COLO668 (cell line): ENCODE measurements at regions not wholly inside any gene's neighbourhood (a gene's known extent, or its start where the extent isn't known, plus 50 kb on each side); places are given as distances from the start of the nearest gene placed in this dataset.
"Not testable (repeated sequence)": the region's sequence is repeated elsewhere in the genome, so short reads cannot be mapped to it uniquely, and the experiment has no call there.

Experiments used
- DNase-seq: peaks from one replicate; lab custom pipeline; 2025; ENCODE audit not compliant: unreplicated experiment; lab: John Stamatoyannopoulos, UW

GRCh38 chr16:49003992-49004391, 277.6 kb downstream of the CBLN1 start:
- no peak for DNase-seq

GRCh38 chr16:49003022-49003421, 278.6 kb downstream of the CBLN1 start:
- DNase-seq, result no peak

GRCh38 chr16:49000594-49000993, 281.0 kb downstream of the CBLN1 start:
- no peak for DNase-seq

GRCh38 chr16:48999508-48999907, 282.1 kb downstream of the CBLN1 start:
- DNase-seq, result no peak

- no peak for DNase-seq
Measured at GRCh38 chr16:48999044-48999443, 282.6 kb downstream of the CBLN1 start.

- no peak for DNase-seq
Measured at GRCh38 chr16:48997946-48998345, 283.7 kb downstream of the CBLN1 start.

- no peak for DNase-seq
Measured at GRCh38 chr16:48997081-48997615, 284.5 kb downstream of the CBLN1 start.

GRCh38 chr16:48978501-48978900, 303.1 kb downstream of the CBLN1 start:
- no peak for DNase-seq

GRCh38 chr16:48972236-48972635, 309.4 kb downstream of the CBLN1 start:
- DNase-seq, result no peak

- no peak for DNase-seq
Measured at GRCh38 chr16:48971571-48972077, 310.0 kb downstream of the CBLN1 start.

GRCh38 chr16:48970216-48970615, 311.4 kb downstream of the CBLN1 start:
- DNase-seq, result no peak

- DNase-seq, result no peak
Measured at GRCh38 chr16:48969611-48970010, 312.0 kb downstream of the CBLN1 start.

GRCh38 chr16:48965386-48965785, 316.3 kb downstream of the CBLN1 start:
- DNase-seq, result no peak

GRCh38 chr16:48963901-48964615, 317.6 kb downstream of the CBLN1 start:
- DNase-seq, result no peak

GRCh38 chr16:48963306-48963705, 318.3 kb downstream of the CBLN1 start:
- DNase-seq, result no peak

GRCh38 chr16:48961546-48961945, 320.1 kb downstream of the CBLN1 start:
- DNase-seq, result no peak

- DNase-seq, result no peak
Measured at GRCh38 chr16:48960830-48961229, 320.8 kb downstream of the CBLN1 start.

GRCh38 chr16:48959747-48960146, 321.9 kb downstream of the CBLN1 start:
- DNase-seq, result no peak

- DNase-seq, result no peak
Measured at GRCh38 chr16:48959204-48959603, 322.4 kb downstream of the CBLN1 start.

GRCh38 chr16:48958681-48959080, 323.0 kb downstream of the CBLN1 start:
- DNase-seq, result no peak

- no peak for DNase-seq
Measured at GRCh38 chr16:48956620-48957019, 325.0 kb downstream of the CBLN1 start.

GRCh38 chr16:48955837-48956236, 325.8 kb downstream of the CBLN1 start:
- DNase-seq, result no peak

- not testable (repeated sequence) for DNase-seq
Measured at GRCh38 chr16:48951621-48952125, 330.0 kb downstream of the CBLN1 start.
